Lower leg skin (tissue), 4 donors: ENCODE measurements at regions not wholly inside any gene's neighbourhood (a gene's known extent, or its start where the extent isn't known, plus 50 kb on each side); places are given as distances from the start of the nearest gene placed in this dataset.
"Not testable (repeated sequence)": the region's sequence is repeated elsewhere in the genome, so short reads cannot be mapped to it uniquely, and the experiment has no call there.

ENCODE experiments used
- DNase-seq, 2 donors: peaks; one replicate each; pipeline ENCODE4 v3.0.0-alpha.2; 2019; ENCODE audit warnings: low spot score in 2 of 2
- H3K4me3 ChIP-seq: fragments of 200-600 bp; sonication (generic); 2 replicates; pipeline ENCODE4 v1.5.1; 2017; ENCODE audit warnings: mild to moderate bottlenecking, low read depth; ENCODE audit not compliant: poor library complexity, severe bottlenecking
- CTCF ChIP-seq, 3 donors: fragments of 450-650 bp; IDR thresholded peaks; one replicate each; pipeline ENCODE4 v1.5.1; 2016; ENCODE audit warnings: antibody characterized with exemption in 3 of 3, mild to moderate bottlenecking in 3 of 3, moderate library complexity in 2 of 3
- POLR2A ChIP-seq, 2 donors: fragments of 450-650 bp; IDR thresholded peaks; one replicate each; pipeline ENCODE4 v1.6.1; 2016 to 2017; ENCODE audit warnings: antibody characterized with exemption in 2 of 2, mild to moderate bottlenecking in 1 of 2, moderate library complexity in 1 of 2
- WGBS, 2 donors: methylation state at CpG; one replicate each; pipeline ENCODE4 v1.1.5; 2018; 5-methylcytosine and 5-hydroxymethylcytosine counted together
- intact Hi-C: fragments of 100-400 bp; cut with DNase I; formaldehyde crosslinking; loops from one replicate; pipeline ENCODE4 v1.15.0; 2023; ENCODE audit warnings: low total_unique reads

DNA sequence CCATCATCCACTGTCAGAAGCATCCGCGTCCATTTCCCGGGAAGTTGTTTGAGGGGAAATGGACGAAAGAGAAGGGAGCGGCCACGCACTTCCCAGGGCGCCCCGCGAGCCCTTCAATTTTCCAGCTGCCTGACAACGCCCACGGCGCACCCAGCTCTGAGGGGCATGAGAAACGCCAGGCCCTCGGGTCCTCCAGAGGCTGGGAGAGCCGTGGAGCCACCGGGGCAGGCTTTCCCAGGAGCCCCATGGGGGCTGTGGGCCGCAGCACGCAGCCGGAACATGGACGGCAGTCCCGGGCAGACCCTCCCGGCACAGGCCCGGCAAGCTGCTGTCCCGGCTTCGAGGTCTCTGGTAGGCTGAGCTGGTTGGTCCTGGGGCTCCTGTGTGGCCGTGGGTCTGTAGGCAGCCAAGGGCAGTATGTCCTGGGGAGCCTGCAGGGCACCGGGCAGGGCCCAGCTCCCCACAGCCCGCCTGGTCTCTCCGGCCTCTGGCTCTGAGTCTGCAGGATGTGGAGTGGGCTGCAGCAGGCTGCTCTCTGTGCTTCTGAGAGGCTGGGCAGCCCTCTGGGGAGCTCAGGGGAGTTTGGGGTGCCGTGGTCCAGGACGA is 115.2 kb downstream of the FAM53A start:
- H3K4me3 ChIP-seq, result no peak overlapping the region
- no peak for DNase-seq
- no peak for TF ChIP-seq CTCF (IDR thresholded peaks at IDR 0.05)
- TF ChIP-seq POLR2A (IDR thresholded peaks at IDR 0.05), result no peak
- intact Hi-C loops, result loop anchor here (5.0 kb wide), 1 partner anchor 1813 kb away; no protein-coding TSS in a partner anchor
- WGBS, 2 donors, result 64 to 72% methylated on average over 5 to 28 of the region's 31 CpGs

DNA sequence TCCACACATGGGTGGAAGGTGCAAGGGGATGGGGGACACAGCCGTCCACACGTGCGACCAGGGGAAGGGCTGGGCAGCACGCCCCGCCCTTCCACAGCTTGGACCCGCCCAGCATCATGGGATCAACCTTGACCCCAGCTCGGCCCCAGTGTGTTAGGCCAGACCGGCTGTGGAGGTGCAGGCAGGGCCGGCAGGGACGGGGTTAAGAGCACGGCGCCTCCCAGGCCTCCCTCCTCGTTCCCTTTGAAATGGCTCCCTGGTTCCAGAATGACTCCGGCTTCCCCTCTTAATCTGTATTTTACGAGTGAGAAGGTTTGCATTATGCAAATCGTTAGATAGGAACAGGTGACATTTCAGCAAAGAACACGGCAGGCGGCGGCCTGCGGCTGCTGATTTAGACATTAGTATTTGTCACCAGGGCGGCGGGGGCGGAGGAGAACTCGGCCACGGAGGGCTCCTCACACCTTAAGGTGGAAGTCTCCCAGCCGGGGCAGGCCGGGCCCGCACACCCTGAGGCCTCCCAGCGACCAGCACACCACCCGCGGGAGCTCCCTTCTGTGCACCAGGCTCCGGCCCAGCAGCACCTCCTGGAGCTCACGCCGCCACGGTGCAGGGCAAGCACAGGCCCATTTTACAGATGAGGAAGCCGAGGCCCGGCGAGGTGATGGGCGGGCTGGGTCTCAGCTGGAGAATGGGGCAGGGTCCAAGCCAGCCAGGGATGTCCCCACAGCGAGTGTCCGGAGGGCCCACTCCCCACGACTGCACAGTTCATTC is 116.1 kb downstream of the FAM53A start:
- WGBS, 2 donors, result 35 to 36% methylated on average over 31 to 33 of the region's 42 CpGs
- intact Hi-C loops, result loop anchor here (5.0 kb wide), 1 partner anchor 1814 kb away; no protein-coding TSS in a partner anchor
- TF ChIP-seq POLR2A (IDR thresholded peaks at IDR 0.05) (no peak), CTCF (IDR thresholded peaks at IDR 0.05) (no peak)
- H3K4me3 ChIP-seq, result no peak overlapping the region
- no peak for DNase-seq

- WGBS, 2 donors, result 58 to 72% methylated on average over 6 of the region's 6 CpGs
- DNase-seq, result no peak
- TF ChIP-seq CTCF (IDR thresholded peaks at IDR 0.05) (no peak), POLR2A (IDR thresholded peaks at IDR 0.05) (no peak)
- intact Hi-C loops, result loop anchor here (5.0 kb wide), 1 partner anchor 1815 kb away; no protein-coding TSS in a partner anchor
- H3K4me3 ChIP-seq, result no peak overlapping the region
Measured at GRCh38 chr4:1567519-1567807, 116.7 kb downstream of the FAM53A start.

GRCh38 chr4:1566838-1567518 is 117.1 kb downstream of the FAM53A start:
- no peak for TF ChIP-seq CTCF (IDR thresholded peaks at IDR 0.05)
- no peak for TF ChIP-seq POLR2A (IDR thresholded peaks at IDR 0.05)
- intact Hi-C loops, result loop anchor here (5.0 kb wide), 1 partner anchor 1815 kb away; no protein-coding TSS in a partner anchor
- WGBS, 2 donors, result 38 to 64% methylated on average over 11 to 19 of the region's 19 CpGs
- no peak for DNase-seq
- no peak overlapping the region for H3K4me3 ChIP-seq

GRCh38 chr4:1566301-1566837 is 117.7 kb downstream of the FAM53A start:
- not testable (repeated sequence) for H3K4me3 ChIP-seq

More at GRCh38 chr4:1566301-1566837, 117.7 kb downstream of the FAM53A start:
- intact Hi-C loops, result loop anchor here (5.0 kb wide), 1 partner anchor 1816 kb away; no protein-coding TSS in a partner anchor
- WGBS, 2 donors, result 13 to 17% methylated on average over 8 to 10 of the region's 14 CpGs
- not testable (repeated sequence) for DNase-seq
